ENCODE measurements at regions not wholly inside any gene's neighbourhood (a gene's known extent, or its start where the extent isn't known, plus 50 kb on each side); places are given as distances from the start of the nearest gene placed in this dataset.

GRCh38 chr12:65731771-65732170 is 92.5 kb upstream of the HMGA2 start:
- TF ChIP-seq CTCF (IDR thresholded peaks at IDR 0.05) (no peak), EP300 (IDR thresholded peaks at IDR 0.05) (no peak)
